HG03103 (cell line): ENCODE measurements at regions not wholly inside any gene's neighbourhood (a gene's known extent, or its start where the extent isn't known, plus 50 kb on each side); places are given as distances from the start of the nearest gene placed in this dataset.
"Not testable (repeated sequence)": the region's sequence is repeated elsewhere in the genome, so short reads cannot be mapped to it uniquely, and the experiment has no call there.

ENCODE experiments used
- ATAC-seq: cut with Tn5 transposase; IDR thresholded peaks from one replicate; pipeline ENCODE4 v1.9.1; 2021; ENCODE audit warnings: low read depth; ENCODE audit not compliant: unreplicated experiment

DNA sequence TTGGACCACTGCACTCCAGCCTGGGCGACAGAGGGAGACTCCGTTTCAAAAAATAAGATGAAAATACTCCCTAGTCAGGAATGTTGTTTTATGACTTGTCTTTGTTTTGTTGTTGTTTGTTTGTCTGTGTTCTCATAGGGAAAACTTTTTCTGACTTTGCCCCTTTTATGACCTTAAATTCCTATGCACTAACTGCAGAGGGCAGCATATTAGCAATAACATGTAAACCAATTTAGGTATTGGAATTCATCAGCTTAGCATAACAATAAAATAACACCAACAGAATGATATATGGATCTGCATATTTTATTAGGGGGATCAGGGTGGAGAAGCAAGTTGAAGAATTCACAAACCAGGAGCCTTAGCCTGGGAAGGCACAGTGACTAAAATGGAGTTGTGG is 631.5 kb downstream of the SUCLG1 start:
- ATAC-seq, result no peak

- no peak for ATAC-seq
Measured at GRCh38 chr2:83826577-83826976, 632.5 kb downstream of the SUCLG1 start.

DNA sequence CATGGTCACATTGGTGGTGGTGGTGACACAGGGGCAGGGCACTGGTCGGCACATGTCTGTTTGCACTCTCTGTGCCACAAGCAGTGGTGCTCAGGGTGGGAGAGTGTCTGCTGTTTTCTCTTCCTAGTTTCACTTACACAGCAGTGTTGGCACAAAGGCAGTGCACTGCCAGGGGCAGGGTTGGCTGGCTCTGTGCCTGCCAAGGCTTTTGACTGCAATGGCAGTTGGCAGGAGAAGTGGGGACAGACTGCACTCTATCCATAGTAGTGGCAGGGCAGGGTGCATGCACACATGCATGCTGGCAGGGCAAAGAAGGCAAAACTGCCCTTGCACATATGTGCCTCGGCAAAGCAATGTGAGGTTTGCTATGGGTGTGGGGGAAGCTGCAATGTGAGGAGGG is 635.9 kb downstream of the SUCLG1 start:
- no peak for ATAC-seq

DNA sequence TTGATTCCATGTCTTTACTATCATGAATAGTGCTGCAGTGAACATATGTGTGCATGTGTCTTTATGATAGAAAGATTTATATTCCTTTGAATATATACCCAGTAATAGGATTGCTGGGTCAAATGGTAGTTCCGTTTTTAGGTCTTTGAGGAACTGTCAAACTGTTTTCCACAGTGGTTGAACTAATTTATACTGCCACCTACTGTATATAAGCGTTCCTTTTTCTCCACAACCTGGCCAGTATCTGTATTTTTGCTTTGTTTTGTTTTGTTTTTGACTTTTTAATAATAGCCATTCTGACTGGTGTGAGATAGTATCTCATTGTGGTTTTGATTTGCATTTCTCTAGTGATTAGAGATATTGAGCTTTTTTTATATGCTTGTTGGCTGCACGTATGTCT is 641.6 kb downstream of the SUCLG1 start:
- no peak for ATAC-seq

DNA sequence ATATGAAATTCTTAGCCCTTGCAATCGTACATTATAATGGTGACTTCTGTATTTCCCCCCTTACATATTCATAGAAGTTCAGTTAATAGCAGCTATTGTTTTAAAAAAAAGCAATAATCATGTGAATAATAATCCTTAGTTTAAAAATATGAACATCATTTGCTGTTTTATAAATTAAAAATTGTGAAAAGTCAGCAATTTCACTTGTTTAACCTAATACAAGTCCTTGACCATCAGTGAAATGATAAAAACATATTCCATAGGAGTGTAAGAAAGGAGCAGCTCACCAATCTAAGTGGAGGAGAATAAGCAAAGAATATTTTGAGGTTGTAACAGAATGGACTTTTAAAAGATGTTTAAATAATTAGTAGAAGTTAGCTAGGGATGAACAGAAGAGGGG is 650.2 kb downstream of the SUCLG1 start:
- ATAC-seq, result no peak

DNA sequence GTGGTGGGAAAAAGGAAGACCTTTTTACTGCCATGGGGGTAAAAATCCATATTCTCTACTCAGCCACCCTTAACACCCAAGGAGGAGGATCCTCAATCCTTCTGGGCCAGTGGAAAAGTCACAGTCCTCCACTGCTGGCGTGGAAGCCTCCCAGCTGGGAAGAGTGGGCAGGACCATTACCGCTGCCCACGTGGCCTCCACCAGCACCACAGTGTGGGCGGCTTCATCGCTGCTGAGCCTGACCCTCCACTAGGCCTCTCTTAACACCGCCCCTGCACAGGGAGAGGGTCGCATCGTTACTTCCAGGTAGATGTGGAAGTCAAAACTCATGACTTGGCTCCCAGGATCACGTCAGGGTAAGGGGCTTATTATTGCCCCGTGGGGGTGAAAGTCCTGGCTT is 656.5 kb downstream of the SUCLG1 start:
- ATAC-seq, result no peak

GRCh38 chr2:83795777-83796176 is 663.3 kb downstream of the SUCLG1 start:
- no peak for ATAC-seq

- not testable (repeated sequence) for ATAC-seq
Measured at GRCh38 chr2:83790467-83790866, 668.6 kb downstream of the SUCLG1 start.

- ATAC-seq, result not testable (repeated sequence)
Measured at GRCh38 chr2:83789674-83790073, 669.4 kb downstream of the SUCLG1 start.

DNA sequence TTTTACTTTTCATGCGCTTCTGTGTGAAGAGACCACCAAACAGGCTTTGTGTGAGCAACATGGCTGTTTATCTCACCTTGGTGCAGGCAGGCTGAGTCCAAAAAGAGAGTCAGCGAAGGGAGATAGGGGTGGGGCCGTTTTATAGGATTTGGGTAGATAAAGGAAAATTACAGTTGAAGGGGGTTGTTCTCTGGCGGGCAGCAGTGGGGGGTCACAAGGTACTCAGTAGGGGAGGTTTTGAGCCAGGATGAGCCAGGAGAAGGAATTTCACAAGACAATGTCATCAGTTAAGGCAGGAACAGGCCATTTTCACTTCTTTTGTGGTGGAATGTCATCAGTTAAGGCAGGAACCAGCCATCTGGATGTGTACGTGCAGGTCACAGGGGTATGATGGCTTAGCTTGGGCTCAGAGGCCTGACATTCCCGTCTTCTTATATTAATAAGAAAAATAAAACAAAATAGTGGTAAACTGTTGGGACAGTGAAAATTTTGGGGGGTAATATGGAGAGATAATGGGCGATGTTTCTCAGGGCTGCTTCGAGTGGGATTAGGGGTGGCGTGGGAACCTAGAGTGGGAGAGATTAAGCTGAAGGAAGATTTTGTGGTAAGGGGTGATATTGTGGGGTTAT is 670.0 kb downstream of the SUCLG1 start:
- not testable (repeated sequence) for ATAC-seq

GRCh38 chr2:83787189-83787588 is 671.9 kb downstream of the SUCLG1 start:
- no peak for ATAC-seq

GRCh38 chr2:83786140-83786539 is 672.9 kb downstream of the SUCLG1 start:
- no peak for ATAC-seq

- ATAC-seq, result no peak
Measured at GRCh38 chr2:83784947-83785346, 674.1 kb downstream of the SUCLG1 start.

DNA sequence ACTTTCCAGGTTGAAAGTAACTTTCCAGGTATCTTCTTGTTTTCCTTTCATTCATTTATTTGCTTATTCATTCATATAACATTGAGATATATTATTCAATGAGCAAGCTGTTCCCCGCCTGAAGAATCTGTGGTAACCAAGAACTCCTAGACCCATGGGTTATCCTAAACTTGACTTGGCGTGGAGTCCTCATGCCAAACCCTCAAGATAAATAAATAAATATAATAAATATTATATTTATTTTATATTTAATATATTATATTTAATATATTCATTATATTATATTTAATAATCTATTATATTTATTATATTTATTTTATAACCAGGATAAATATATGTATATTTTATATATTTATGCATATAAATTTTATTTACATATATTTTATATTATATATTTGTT is 674.8 kb downstream of the SUCLG1 start:
- no peak for ATAC-seq

DNA sequence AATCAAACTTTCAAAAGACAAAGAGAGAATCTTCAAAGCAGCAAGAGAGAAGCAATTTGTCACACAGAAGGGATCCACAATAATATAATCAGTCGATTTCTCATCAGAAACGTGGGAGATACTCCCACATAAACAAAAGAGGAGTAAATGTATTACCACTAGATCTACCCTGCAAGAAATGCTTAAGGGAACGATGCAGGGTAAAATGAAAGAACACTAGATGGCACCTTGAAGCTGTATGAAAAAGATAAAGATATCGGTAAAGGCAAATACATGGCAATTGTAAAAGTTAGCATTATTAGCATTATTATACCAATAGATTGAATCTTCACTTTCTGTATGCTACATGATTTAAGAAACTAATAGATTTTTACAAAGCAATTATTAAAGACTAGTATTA is 677.0 kb downstream of the SUCLG1 start:
- ATAC-seq, result no peak

DNA sequence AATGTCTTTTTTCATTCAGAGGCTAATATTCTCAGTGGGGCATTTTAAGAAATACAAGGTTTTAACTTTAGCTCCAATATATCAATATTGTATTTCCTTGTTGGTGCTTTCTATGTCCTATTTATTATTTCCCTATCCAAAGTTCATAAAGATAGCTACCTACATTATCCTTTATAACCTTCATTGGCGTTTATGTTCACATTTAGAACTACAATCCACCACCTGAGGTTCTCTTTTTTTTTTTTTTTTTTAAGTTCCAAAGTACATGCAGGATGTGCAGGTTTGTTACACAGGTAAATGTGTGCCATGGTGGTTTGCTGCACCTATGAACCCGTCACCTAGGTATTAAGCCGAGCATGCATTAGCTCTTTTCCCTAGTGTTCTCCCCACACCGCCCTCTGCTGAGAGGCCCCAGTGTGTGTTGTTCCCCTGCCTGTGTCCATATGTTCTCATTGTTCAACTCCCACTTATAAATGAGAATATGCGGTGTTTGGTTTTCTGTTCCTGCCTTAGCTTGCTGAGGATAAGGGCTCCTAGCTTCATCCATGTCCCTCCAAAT is 694.6 kb downstream of the SUCLG1 start:
- ATAC-seq, result no peak

DNA sequence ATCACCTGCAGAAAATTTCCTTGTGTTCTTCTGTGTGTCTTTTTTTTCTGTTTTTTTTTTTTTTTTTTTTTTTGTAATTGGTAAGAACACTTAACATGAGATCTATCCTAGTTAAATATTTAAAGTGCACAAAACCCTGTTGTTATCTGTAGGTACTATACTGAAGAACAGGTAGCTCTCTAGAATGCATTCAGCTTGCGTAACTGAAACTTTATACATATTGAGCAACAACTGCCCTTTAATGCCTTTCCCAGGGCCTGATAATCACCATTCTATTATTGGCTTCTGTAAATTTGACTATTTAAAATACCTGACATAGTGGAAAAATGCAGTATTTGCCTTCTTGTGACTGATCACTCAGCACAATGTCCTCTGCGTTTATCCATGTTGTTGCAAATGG is 701.8 kb downstream of the SUCLG1 start:
- no peak for ATAC-seq

GRCh38 chr2:83756219-83756618 is 702.9 kb downstream of the SUCLG1 start:
- ATAC-seq, result no peak

GRCh38 chr2:83747141-83747540 is 711.9 kb downstream of the SUCLG1 start:
- no peak for ATAC-seq

GRCh38 chr2:83744855-83745254 is 714.2 kb downstream of the SUCLG1 start:
- no peak for ATAC-seq

DNA sequence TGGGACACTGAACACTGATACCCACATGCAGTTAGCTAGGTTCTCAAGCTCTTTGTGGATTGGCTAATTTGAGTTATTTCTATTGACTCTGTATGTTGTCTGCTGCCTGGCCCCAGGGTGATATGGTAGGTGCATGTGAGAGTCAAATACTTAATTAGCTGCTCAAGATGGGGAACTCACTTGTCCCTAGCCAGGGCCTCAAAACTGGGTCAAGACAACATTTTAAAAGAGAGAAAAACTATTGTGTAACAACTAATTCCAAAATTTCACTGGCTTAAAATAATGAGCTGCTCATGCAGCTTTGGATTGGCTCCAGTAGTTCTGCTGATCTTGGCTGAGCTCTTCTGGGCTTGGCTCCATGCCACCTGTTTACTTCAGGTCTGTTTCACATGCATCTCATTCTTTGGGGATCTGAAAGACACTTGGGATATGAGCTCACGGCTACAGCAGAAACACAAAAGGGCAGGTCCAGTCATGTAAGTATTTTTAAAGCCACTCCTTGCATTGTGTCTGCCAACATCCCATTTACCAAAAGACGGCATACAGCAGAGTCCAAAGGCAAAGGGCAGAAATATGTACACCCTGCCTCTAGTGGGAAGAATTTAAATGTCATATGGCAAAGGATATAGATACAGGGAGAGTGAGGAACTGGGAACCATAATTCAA is 716.8 kb downstream of the SUCLG1 start:
- ATAC-seq, result no peak

GRCh38 chr2:83730223-83730622 is 728.9 kb downstream of the SUCLG1 start:
- no peak for ATAC-seq
